ENCODE measurements at regions not wholly inside any gene's neighbourhood (a gene's known extent, or its start where the extent isn't known, plus 50 kb on each side); places are given as distances from the start of the nearest gene placed in this dataset.
A peak's percentile ranks its signal among the peaks of the same experiment; 100 is the strongest.

DNA sequence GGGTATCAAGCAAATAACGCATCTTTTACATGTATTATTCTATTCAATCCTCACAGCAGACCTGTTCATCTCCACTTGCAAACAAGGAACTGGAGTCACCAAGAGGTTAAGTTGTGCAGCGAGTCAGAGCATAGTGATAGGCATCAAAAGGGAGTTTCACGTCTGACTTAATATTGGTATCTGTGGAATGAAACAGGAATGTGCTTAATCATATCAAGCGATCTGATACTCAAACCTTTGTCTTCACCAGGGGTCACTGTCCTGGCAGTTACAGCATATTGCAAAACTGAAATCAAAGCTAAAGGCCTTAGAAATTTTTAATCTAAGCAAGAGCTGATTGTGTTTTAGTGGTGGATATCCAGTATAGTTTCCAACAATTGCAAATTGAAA, 271.6 kb downstream of the PLK2 start:
- ATAC-seq (peak; percentile 63), DNase-seq (peak; percentile 84)
- Histone ChIP-seq H3K9ac (ENCODE audit: low read length) (peak overlapping the region; percentile 22; the same call in 1 of the 2 replicates), H3K9me3 (ENCODE audit: low read length) (no peaks in the 10 kb centered on the region), H3K4me3 (ENCODE audit: low read length) (0 out of 2 replicates have a peak overlapping the region, but pooled peaks have one; percentile 0), H3K9me2 (replicated peaks; ENCODE audit: low read length) (no peaks in the 10 kb centered on the region), H2AFZ (ENCODE audit: low read length) (no peak overlapping the region), H3F3A (ENCODE audit: low read length, unreplicated experiment) (no peaks in the 10 kb centered on the region), H4K20me1 (ENCODE audit: low read length) (no peaks in the 10 kb centered on the region), H3K79me2 (ENCODE audit: low read length) (no peaks in the 10 kb centered on the region), H3K27me3 (ENCODE audit: low read length) (no peaks in the 10 kb centered on the region), H3K4me1 (ENCODE audit: insufficient read depth, low read length) (peaks cover 84% of the 10 kb centered on the region), H3K27ac (ENCODE audit: low read length) (peak overlapping the region; percentile 64), H3K4me2 (ENCODE audit: low read length) (peak overlapping the region; percentile 58), H3K36me3 (ENCODE audit: low read depth, low read length) (no peaks in the 10 kb centered on the region)
- TF ChIP-seq, protein P1, sequence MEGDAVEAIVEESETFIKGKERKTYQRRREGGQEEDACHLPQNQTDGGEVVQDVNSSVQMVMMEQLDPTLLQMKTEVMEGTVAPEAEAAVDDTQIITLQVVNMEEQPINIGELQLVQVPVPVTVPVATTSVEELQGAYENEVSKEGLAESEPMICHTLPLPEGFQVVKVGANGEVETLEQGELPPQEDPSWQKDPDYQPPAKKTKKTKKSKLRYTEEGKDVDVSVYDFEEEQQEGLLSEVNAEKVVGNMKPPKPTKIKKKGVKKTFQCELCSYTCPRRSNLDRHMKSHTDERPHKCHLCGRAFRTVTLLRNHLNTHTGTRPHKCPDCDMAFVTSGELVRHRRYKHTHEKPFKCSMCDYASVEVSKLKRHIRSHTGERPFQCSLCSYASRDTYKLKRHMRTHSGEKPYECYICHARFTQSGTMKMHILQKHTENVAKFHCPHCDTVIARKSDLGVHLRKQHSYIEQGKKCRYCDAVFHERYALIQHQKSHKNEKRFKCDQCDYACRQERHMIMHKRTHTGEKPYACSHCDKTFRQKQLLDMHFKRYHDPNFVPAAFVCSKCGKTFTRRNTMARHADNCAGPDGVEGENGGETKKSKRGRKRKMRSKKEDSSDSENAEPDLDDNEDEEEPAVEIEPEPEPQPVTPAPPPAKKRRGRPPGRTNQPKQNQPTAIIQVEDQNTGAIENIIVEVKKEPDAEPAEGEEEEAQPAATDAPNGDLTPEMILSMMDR (conservative IDR thresholded peaks at IDR 0.05; ENCODE audit: low read depth, low read length): peak; percentile 26; the same call in 1 of the 2 replicates
- no peak for TF ChIP-seq EZH2 (IDR thresholded peaks at IDR 0.05; ENCODE audit: low read length, unreplicated experiment)
- BruUV-seq (replicated peaks): no TSS peak
- intact Hi-C loops (cut with micrococcal nuclease): loop anchor here (2.0 to 10.0 kb wide), 7 partner anchors 116 to 413 kb away; partner anchors contain the start of gene PLK2
- ChIA-PET CTCF (interaction anchor here (0.6 kb wide), 1 partner anchor 52 kb away, joined by 3 read pairs; no protein-coding TSS in a partner anchor), POLR2A (ENCODE audit: unreplicated experiment) (interaction anchor here (0.5 to 0.8 kb wide), 2 partner anchors 271 to 848 kb away, joined by 3 to 4 read pairs; no protein-coding TSS in a partner anchor)

DNA sequence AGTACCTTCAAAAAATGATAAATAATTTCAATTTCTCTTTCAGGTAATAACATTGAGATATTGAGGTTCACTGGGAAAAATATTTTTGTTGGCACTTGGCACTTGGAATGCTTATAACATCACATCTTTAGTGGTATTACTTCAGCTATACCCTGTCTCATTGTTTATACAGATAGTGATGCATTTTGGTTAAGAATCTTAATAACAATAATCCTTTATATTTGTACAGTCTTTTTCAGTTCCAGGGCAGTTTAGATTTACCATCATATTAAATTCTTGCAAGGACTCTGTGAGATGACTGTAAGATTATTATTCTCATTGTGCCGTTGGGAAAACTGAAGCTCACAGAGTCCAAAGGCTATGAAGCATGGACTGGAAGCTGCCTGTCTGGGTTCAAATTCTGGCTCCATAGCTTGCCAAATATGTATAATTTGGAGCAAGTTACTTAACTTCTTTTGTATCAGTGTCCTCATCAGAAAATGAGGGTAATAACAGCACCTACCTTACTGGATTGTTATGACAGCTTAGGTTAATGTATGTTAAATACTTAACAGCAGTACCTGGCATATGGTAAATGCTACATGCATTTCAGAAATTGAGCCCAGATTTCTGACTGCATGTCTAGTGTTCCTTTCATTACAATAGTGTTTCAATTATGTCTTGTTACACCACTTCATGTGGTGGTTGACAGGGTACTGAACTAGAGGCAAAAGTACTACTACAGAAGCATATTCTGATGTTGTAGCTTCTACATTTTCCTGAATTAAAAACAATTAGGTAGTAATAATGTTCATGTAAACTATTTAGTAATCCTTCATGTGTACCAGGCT, 272.2 kb downstream of the PLK2 start:
- intact Hi-C loops (cut with micrococcal nuclease): loop anchor here (2.0 to 10.0 kb wide), 7 partner anchors 115 to 413 kb away; partner anchors contain the start of gene PLK2
- H3K4me1 ChIP-seq (ENCODE audit: insufficient read depth, low read length): peaks cover 90% of the 10 kb centered on the region
- no peaks in the 10 kb centered on the region for H4K20me1 ChIP-seq (ENCODE audit: low read length)
- DNase-seq (peak; percentile 27), ATAC-seq (no peak)
- ChIA-PET POLR2A (ENCODE audit: unreplicated experiment) (interaction anchor here (0.8 kb wide), 1 partner anchor 272 kb away, joined by 3 read pairs; no protein-coding TSS in a partner anchor), CTCF (no interaction called here)
- H3K4me2 ChIP-seq (ENCODE audit: low read length): peak overlapping the region; percentile 58
- 0 out of 2 replicates have a peak overlapping the region, but pooled peaks have one; percentile 0 for H3K4me3 ChIP-seq (ENCODE audit: low read length)
- no peaks in the 10 kb centered on the region for H3K9me2 ChIP-seq (replicated peaks; ENCODE audit: low read length)
- no TSS peak for BruUV-seq (replicated peaks)
- TF ChIP-seq, protein P1 (conservative IDR thresholded peaks at IDR 0.05; ENCODE audit: low read depth, low read length): no peak
- TF ChIP-seq EZH2 (IDR thresholded peaks at IDR 0.05; ENCODE audit: low read length, unreplicated experiment): no peak
- TF ChIP-seq EZH2phosphoT487 (IDR thresholded peaks at IDR 0.05; ENCODE audit: borderline replicate concordance, low read length): no peak
- no peaks in the 10 kb centered on the region for H3F3A ChIP-seq (ENCODE audit: low read length, unreplicated experiment)
- H3K79me2 ChIP-seq (ENCODE audit: low read length): no peaks in the 10 kb centered on the region
- H3K27me3 ChIP-seq (ENCODE audit: low read length): no peaks in the 10 kb centered on the region
- peak overlapping the region; percentile 22; the same call in 1 of the 2 replicates for H3K9ac ChIP-seq (ENCODE audit: low read length)
- no peak overlapping the region for H2AFZ ChIP-seq (ENCODE audit: low read length)
- H3K9me3 ChIP-seq (ENCODE audit: low read length): no peaks in the 10 kb centered on the region
- H3K36me3 ChIP-seq (ENCODE audit: low read depth, low read length): no peaks in the 10 kb centered on the region
- H3K27ac ChIP-seq (ENCODE audit: low read length): peak overlapping the region; percentile 64

Data from PC-3 (cell line).